C4-2B (cell line): ENCODE measurements at regions not wholly inside any gene's neighbourhood (a gene's known extent, or its start where the extent isn't known, plus 50 kb on each side); places are given as distances from the start of the nearest gene placed in this dataset.

Experiments used
- H3K27ac ChIP-seq: fragments of 450-650 bp; 2 replicates; pipeline ENCODE4 v1.5.1; 2017
- ZFX ChIP-seq: fragments of 450-650 bp; IDR thresholded peaks from 2 replicates; pipeline ENCODE4 v1.6.1; 2017
- TF ChIP-seq, protein P1 (sequence below): fragments of 450-650 bp; conservative IDR thresholded peaks from 2 replicates; pipeline ENCODE4 v1.5.1; 2017; ENCODE audit warnings: mild to moderate bottlenecking

DNA sequence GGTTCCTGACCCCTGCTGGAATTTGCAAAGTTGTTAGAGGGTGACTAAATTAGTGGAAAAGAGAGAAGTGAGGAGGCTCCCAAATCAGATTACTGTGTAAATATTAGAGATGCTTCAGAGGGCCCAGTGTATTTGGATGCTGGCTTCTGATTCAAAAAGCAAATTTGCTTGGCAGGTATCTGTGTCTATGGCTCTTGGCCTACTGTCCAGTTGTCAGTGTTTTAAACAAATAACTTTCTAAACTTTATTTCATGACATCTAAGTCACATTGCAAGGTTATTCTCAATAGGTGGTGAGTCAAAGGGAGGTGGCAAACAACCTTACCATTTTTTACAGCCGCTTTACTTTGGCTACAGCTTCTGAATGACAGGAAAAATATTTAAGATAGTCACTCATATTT lies 720.1 kb downstream of the KCNA4 start:
- no peak overlapping the region for H3K27ac ChIP-seq
- TF ChIP-seq, protein P1, sequence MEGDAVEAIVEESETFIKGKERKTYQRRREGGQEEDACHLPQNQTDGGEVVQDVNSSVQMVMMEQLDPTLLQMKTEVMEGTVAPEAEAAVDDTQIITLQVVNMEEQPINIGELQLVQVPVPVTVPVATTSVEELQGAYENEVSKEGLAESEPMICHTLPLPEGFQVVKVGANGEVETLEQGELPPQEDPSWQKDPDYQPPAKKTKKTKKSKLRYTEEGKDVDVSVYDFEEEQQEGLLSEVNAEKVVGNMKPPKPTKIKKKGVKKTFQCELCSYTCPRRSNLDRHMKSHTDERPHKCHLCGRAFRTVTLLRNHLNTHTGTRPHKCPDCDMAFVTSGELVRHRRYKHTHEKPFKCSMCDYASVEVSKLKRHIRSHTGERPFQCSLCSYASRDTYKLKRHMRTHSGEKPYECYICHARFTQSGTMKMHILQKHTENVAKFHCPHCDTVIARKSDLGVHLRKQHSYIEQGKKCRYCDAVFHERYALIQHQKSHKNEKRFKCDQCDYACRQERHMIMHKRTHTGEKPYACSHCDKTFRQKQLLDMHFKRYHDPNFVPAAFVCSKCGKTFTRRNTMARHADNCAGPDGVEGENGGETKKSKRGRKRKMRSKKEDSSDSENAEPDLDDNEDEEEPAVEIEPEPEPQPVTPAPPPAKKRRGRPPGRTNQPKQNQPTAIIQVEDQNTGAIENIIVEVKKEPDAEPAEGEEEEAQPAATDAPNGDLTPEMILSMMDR = no peak

DNA sequence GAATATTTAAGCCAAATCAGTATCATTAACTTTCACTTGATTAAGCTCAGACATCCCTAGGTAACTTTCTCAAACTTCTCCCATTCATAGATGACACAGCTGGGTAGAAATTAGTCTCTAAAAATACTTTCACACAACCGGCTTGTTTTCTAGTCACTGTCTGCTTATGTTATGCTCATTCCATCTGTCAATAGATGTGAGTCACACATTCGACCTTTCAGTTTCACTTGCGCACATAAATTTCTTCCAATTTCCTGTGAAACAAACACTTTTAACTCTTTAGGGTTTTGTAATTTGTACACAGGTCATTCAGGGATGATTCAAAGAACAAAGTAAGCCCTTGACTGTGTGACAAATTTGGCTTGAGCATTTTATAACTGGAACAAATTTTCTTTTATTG lies 723.0 kb downstream of the KCNA4 start:
- H3K27ac ChIP-seq = no peak overlapping the region
- TF ChIP-seq, protein P1 = no peak
- TF ChIP-seq ZFX = no peak

DNA sequence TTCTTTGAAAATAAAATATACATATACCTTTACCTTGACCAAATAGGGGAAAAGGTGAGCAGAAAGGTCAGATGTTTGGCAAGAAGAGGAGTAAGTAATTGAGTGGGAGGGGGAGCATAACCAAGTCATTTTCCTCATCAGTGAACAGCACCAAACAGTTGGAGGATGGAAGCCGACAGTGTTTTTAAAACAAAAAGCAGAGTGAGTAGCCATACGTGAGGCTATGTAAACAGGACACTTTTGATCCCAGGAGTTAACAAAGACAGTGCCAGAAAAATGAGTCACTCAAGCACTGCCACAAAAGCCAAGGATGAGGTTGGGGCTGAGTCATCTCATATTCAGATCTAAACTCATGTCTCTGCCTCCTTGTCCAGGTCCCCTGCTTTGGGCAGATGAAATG lies 734.7 kb downstream of the KCNA4 start:
- H3K27ac ChIP-seq = no peak overlapping the region
- TF ChIP-seq, protein P1 = no peak
- TF ChIP-seq ZFX = no peak

DNA sequence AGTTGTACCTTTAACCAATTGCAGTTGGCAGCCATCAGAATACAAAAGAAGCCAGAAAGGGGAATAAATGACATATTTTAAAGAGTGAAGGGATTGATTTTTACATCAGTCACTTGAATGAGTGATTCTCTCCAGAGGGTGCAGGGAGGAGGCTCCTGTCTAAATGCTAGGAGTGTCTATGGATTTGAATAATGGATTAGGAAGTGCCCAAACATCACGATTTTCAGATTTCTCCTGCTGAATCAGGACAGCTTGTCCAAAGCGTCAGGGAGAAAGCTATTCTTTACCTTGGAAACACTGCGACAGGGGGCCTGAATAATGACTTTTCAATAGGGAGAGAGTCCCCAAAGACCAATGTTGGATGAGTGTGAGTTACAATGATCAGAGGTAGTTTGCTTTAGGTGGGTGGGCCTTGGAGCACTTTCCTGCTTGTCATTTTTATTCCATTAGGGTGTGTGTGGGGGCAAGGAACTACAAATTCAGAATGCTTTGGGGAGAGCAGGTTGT lies 735.5 kb downstream of the KCNA4 start:
- no peak overlapping the region for H3K27ac ChIP-seq

DNA sequence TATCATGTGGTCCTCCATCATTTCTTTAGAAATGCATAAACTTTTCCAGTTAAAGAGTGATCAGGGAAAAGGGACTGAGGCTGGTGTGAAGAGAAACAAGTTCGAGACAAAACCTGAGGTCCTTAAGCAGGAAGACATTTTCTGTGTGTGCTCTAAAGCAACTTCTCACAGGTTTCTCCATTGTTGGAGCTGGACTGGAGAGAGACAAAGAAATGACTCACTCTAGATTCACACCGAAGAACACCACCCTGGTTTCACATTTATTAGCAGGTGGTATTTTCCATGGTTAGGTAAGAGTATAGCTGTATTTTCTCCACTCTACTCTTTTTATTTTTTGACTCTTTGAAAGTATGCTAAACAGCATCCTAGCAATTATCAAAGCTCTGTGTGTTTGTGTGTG lies 736.4 kb downstream of the KCNA4 start:
- TF ChIP-seq, protein P1 = no peak
- TF ChIP-seq ZFX = no peak
- no peak overlapping the region for H3K27ac ChIP-seq

More for the DNA sequence above, 735.5 kb downstream of the KCNA4 start:
- TF ChIP-seq, protein P1 = no peak
- no peak for TF ChIP-seq ZFX

DNA sequence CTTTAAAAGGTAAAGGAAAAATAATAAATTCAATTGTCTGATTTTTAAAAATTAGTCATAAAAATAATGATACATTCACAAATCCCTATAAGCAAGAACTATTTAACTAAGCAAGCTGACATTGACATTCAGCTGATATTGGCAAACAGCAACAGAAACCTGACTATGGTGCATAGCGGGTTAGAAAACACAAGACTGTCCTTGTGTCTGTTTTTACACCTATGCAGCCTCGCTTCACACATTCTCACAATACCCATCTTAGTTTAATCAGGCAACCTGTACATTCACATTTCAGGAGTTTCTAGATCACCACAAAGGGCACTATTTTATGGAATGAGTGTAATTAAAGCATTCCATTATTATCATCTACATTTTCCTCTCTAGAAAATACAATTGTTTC lies 737.1 kb downstream of the KCNA4 start:
- no peak for TF ChIP-seq ZFX
- TF ChIP-seq, protein P1 = no peak
- H3K27ac ChIP-seq = no peak overlapping the region

DNA sequence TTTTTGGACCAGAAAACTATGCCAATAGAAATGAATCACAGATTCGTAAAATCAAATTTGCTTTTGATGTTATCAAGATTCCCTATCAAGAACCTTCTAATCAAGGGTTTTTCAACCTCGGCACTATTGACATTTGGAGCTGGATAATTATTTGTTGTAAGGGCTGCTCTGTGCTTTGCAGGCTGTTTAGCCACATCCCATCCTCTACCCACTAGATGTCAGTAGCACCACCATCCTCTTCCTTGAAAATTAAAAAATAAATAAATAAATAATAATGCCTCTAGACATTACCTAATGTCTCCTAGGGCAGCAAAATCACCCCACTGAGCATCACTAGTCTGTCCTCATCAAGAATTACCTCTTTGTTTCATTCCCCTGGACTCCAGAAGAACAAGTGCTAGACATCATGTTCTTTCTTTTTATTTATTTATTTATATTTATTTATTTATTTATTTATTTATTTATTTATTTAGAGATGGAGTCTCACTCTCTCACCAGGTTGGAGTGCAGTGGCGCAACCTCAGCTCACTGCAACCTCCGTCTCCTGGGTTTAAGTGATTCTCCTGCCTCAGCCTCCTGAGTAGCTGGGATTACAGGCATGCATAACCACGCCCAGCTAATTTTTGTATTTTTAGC lies 744.7 kb downstream of the KCNA4 start:
- TF ChIP-seq ZFX = no peak
- TF ChIP-seq, protein P1 = peak; percentile 34
- no peak overlapping the region for H3K27ac ChIP-seq
